BLaER1 (cell line): ENCODE measurements at regions not wholly inside any gene's neighbourhood (a gene's known extent, or its start where the extent isn't known, plus 50 kb on each side); places are given as distances from the start of the nearest gene placed in this dataset.

Experiments used
- H3K27ac ChIP-seq: shearing (Covaris generic); formaldehyde crosslinking; 2 replicates; pipeline ENCODE4 v1.8.1; 2022
- H3K27me3 ChIP-seq: shearing (Covaris generic); formaldehyde crosslinking; 2 replicates; pipeline ENCODE4 v1.8.1; 2022
- H3K36me3 ChIP-seq: shearing (Covaris generic); formaldehyde crosslinking; 2 replicates; pipeline ENCODE4 v1.8.1; 2022
- H3K4me1 ChIP-seq: shearing (Covaris generic); formaldehyde crosslinking; 2 replicates; pipeline ENCODE4 v1.8.1; 2022
- H3K4me2 ChIP-seq: shearing (Covaris generic); formaldehyde crosslinking; 2 replicates; pipeline ENCODE4 v1.8.1; 2022
- H3K4me3 ChIP-seq: shearing (Covaris generic); formaldehyde crosslinking; 2 replicates; pipeline ENCODE4 v1.8.1; 2022
- H3K9ac ChIP-seq: shearing (Covaris generic); formaldehyde crosslinking; 2 replicates; pipeline ENCODE4 v1.8.1; 2022
- H3K9me3 ChIP-seq: shearing (Covaris generic); formaldehyde crosslinking; 2 replicates; pipeline ENCODE4 v1.8.1; 2022
- H4K20me1 ChIP-seq: shearing (Covaris generic); formaldehyde crosslinking; 2 replicates; pipeline ENCODE4 v1.8.1; 2022
- Cebpa-rat ChIP-seq: shearing (Covaris generic); IDR thresholded peaks from 2 replicates; pipeline ENCODE4 v1.8.1; 2022

DNA sequence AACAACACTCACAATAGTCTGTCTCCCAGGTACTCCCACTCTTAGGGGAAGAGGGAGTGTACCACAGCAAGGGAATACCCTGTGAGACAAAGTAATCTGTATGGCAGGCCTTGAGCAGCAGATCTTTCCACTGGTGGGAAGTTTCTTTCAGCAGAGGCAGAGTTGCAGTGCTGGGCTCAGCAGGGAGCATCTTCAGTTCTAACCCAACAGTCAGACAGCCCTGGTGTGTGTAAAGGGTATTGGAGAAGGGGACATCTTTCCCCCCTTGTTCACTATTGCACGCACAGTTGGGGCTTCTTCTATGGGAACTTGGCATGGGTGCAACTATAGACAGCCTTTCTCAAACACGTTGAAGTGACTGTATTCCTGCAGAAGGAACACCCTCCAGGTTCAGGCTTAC, 159.4 kb upstream of the DPT start:
- TF ChIP-seq Cebpa-rat = no peak
- Histone ChIP-seq H3K9ac (no peak overlapping the region), H3K4me1 (no peaks in the 10 kb centered on the region), H3K4me3 (no peak overlapping the region), H3K4me2 (no peak overlapping the region), H4K20me1 (no peaks in the 10 kb centered on the region), H3K9me3 (peaks cover 2% of the 10 kb centered on the region; the same call in 1 of the 2 replicates), H3K36me3 (no peaks in the 10 kb centered on the region), H3K27me3 (no peaks in the 10 kb centered on the region), H3K27ac (no peak overlapping the region)

DNA sequence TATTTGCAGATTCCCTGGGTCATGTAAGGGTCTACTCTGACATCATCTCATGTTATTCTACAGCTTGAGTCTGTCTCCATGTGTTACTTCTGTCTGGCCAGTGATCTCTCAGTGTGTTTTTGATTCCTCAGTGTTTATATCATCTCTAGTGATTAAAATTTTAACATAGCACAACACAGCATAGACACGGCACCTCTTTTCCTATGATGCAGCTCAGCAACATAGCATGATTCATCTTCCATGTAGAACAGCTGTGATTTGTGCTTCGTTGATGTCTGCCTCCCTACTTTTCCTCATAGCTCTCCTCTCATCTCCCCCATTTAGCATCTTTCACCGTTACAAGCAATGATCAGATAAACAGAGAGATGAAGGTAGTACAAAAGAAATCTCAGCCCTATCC, 163.9 kb upstream of the DPT start:
- Histone ChIP-seq H3K4me2 (no peak overlapping the region), H3K36me3 (no peaks in the 10 kb centered on the region), H3K4me1 (no peaks in the 10 kb centered on the region), H3K27ac (no peak overlapping the region), H3K9me3 (no peaks in the 10 kb centered on the region), H3K9ac (no peak overlapping the region), H4K20me1 (no peaks in the 10 kb centered on the region), H3K27me3 (no peaks in the 10 kb centered on the region), H3K4me3 (no peak overlapping the region)
- no peak for TF ChIP-seq Cebpa-rat

DNA sequence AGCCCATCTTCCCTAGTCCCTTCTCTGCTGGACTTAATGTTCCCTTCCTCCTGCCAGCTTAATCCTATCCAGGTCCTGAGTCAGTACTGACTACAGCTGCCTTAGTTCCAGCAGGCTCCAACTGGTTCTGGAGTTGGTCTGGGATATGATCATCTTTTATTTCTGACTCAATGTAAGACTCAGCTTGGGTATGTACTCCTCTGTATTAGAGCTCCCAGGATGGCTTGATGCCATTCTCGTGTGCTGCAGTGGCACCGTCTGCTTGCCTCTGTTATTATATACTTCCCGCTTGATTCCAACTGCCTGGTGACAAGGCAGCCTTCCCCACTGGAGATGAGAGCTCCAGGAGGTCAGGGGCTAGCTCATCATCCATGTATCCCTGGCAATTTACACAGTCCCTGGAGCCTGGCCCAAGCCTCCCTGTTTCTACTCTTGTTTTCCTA, 164.4 kb upstream of the DPT start:
- H3K27me3 ChIP-seq = no peaks in the 10 kb centered on the region
- H3K9me3 ChIP-seq = no peaks in the 10 kb centered on the region
- TF ChIP-seq Cebpa-rat = no peak
- H3K9ac ChIP-seq = no peak overlapping the region
- no peak overlapping the region for H3K4me3 ChIP-seq
- H3K4me2 ChIP-seq = no peak overlapping the region
- H4K20me1 ChIP-seq = no peaks in the 10 kb centered on the region
- no peaks in the 10 kb centered on the region for H3K4me1 ChIP-seq
- no peaks in the 10 kb centered on the region for H3K36me3 ChIP-seq
- H3K27ac ChIP-seq = no peak overlapping the region

DNA sequence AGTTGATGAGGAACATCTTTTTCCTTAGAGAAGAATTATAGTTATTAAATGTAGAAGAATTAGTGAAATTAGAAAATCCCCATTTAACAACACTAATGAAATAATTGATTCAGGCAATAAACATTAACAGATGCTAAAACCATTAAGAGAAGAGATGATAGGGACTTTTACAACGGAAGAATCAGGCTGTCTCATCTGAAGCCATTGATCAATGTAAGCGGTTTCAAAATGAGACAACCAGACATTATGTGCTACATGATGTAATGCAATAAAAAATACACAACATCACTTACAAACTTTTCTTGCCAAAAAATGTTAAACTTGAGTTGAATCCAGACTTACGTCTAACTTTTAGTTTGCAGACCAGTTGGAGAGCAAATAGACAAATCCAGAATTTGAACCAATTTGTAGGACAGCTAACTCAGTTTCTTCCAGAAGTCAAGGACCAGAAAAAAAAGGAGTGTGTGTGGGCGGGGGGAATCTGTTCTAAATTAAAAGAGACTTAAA, 165.4 kb upstream of the DPT start:
- TF ChIP-seq Cebpa-rat = no peak
- no peaks in the 10 kb centered on the region for H3K36me3 ChIP-seq
- no peaks in the 10 kb centered on the region for H3K27me3 ChIP-seq
- H3K9ac ChIP-seq = no peak overlapping the region
- no peaks in the 10 kb centered on the region for H3K4me1 ChIP-seq
- H3K9me3 ChIP-seq = no peaks in the 10 kb centered on the region
- H4K20me1 ChIP-seq = no peaks in the 10 kb centered on the region
- H3K27ac ChIP-seq = no peak overlapping the region
- no peak overlapping the region for H3K4me2 ChIP-seq
- H3K4me3 ChIP-seq = no peak overlapping the region

DNA sequence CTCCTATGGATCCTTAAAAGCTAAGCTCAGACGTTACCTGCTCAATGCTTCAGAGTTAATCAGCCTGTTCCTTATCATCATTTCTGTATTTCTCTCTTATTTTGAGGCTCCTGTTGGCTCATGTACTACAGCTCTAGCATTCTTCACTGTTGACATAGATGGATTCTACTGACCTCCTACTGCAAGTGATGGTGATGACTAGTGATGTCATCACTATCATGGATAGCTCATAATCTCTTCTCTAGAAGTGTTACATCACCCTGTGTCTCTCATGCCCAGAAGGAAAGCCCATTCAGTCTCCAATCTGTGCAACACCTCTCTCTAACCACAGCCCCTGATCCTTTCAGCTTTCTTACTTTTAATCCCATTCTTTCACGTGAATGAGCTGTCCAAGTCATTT, 168.2 kb upstream of the DPT start:
- no peak overlapping the region for H3K27ac ChIP-seq

DNA sequence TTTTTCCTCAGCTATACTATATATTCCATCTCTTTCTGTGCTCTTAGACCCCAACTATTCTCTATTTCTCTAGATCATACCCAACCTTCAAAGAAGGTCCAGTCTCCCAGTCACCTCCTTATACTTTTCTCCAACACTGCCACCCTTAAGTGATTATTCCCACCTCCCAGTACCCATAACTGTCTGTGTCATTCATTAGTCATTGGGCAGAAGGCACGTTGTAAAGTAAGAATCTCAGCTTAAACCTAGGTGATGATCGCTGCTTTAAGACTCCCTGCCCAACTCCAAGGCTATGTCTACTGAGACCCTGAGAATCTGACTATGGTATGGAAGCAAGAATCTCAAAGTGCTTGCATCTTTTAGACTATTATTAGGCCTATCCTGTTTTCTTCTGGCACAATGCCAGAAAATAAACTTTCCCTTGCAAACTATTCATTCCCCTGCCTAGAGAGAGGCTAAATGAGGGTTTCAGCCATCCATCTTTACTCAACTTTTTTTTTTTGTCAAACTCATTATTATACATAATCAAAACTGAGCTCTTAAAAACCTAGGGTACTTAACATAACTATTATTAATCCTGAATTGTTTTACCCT, 174.3 kb upstream of the DPT start:
- no peaks in the 10 kb centered on the region for H3K9me3 ChIP-seq
- H3K4me3 ChIP-seq = no peak overlapping the region
- H4K20me1 ChIP-seq = no peaks in the 10 kb centered on the region
- H3K4me1 ChIP-seq = no peaks in the 10 kb centered on the region
- H3K4me2 ChIP-seq = no peak overlapping the region
- no peaks in the 10 kb centered on the region for H3K36me3 ChIP-seq
- TF ChIP-seq Cebpa-rat = no peak
- no peak overlapping the region for H3K9ac ChIP-seq
- H3K27ac ChIP-seq = no peak overlapping the region
- no peaks in the 10 kb centered on the region for H3K27me3 ChIP-seq

More for the DNA sequence above, 168.2 kb upstream of the DPT start:
- Histone ChIP-seq H3K4me2 (no peak overlapping the region), H3K4me1 (no peaks in the 10 kb centered on the region), H3K9ac (no peak overlapping the region), H3K4me3 (no peak overlapping the region), H3K36me3 (no peaks in the 10 kb centered on the region), H3K9me3 (no peaks in the 10 kb centered on the region), H3K27me3 (no peaks in the 10 kb centered on the region), H4K20me1 (no peaks in the 10 kb centered on the region)
- no peak for TF ChIP-seq Cebpa-rat

DNA sequence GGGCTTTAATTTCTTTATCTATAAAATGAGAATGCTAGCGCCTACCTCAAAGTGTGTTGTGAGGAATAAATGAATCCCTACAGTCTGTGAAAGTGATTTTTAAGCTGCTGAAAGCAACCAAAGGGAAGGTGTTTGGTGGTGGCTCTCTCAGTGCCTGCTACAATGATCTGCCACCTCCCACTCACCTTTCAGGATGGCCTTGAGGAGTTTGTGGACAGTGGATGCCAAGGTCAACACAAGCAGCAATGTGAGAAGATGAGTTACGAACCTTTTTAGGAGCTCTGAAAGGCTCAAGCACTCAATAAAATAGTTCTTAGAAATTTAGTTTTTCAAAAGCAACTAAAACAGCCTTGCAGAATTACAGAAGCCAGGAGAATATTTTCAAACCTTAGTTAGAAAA, 176.6 kb upstream of the DPT start:
- no peaks in the 10 kb centered on the region for H4K20me1 ChIP-seq
- no peak overlapping the region for H3K9ac ChIP-seq
- no peaks in the 10 kb centered on the region for H3K4me1 ChIP-seq
- H3K9me3 ChIP-seq = no peaks in the 10 kb centered on the region
- no peaks in the 10 kb centered on the region for H3K36me3 ChIP-seq
- no peak overlapping the region for H3K4me2 ChIP-seq
- no peak overlapping the region for H3K4me3 ChIP-seq
- no peak overlapping the region for H3K27ac ChIP-seq
- no peak for TF ChIP-seq Cebpa-rat
- no peaks in the 10 kb centered on the region for H3K27me3 ChIP-seq

DNA sequence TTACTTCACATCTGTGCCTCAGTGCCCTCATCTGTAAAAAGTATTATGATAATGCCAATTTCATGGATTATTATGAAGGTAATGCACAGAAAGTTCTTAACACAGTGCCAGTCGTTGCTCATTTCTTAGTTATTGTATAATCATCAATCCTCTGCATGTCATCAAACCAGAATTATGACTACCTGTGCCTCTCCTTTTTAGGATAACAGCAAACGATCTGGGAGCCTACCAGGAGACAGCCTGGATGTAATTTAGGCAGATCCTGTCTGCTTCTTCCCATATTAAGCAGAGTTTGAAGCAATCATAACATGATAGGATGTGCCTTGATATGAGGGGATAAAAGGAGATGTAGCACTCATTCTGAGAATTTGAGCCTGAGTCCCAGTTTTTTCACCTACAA, 177.4 kb upstream of the DPT start:
- no peak overlapping the region for H3K4me2 ChIP-seq

DNA sequence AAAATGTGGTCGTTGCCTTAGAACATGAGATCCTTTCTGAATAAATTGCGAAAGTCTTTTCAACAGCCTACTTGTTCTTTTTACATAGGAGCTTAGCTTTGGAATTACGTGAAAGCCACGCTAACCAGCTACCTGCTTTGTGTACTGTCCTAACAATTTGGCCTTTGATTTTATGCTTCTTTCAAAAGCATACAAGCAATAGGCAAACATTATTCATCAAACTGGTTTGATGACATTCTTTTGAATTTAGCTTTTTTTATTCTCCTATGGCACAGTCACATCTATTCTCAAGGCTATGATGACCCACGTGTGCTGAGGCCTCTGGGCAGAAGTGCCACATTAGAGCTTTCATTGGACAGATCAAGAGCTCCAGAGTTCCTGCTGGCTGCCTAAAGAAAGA, 178.0 kb upstream of the DPT start:
- H3K9me3 ChIP-seq = no peaks in the 10 kb centered on the region
- H4K20me1 ChIP-seq = no peaks in the 10 kb centered on the region
- H3K4me1 ChIP-seq = no peaks in the 10 kb centered on the region
- no peak for TF ChIP-seq Cebpa-rat
- H3K4me3 ChIP-seq = no peak overlapping the region
- no peaks in the 10 kb centered on the region for H3K36me3 ChIP-seq
- no peak overlapping the region for H3K4me2 ChIP-seq
- H3K27me3 ChIP-seq = no peaks in the 10 kb centered on the region
- no peak overlapping the region for H3K9ac ChIP-seq
- no peak overlapping the region for H3K27ac ChIP-seq

More for the DNA sequence above, 177.4 kb upstream of the DPT start:
- Histone ChIP-seq H4K20me1 (no peaks in the 10 kb centered on the region), H3K4me1 (no peaks in the 10 kb centered on the region), H3K27me3 (no peaks in the 10 kb centered on the region), H3K36me3 (no peaks in the 10 kb centered on the region), H3K27ac (no peak overlapping the region), H3K9ac (no peak overlapping the region), H3K9me3 (no peaks in the 10 kb centered on the region), H3K4me3 (no peak overlapping the region)
- TF ChIP-seq Cebpa-rat = no peak

DNA sequence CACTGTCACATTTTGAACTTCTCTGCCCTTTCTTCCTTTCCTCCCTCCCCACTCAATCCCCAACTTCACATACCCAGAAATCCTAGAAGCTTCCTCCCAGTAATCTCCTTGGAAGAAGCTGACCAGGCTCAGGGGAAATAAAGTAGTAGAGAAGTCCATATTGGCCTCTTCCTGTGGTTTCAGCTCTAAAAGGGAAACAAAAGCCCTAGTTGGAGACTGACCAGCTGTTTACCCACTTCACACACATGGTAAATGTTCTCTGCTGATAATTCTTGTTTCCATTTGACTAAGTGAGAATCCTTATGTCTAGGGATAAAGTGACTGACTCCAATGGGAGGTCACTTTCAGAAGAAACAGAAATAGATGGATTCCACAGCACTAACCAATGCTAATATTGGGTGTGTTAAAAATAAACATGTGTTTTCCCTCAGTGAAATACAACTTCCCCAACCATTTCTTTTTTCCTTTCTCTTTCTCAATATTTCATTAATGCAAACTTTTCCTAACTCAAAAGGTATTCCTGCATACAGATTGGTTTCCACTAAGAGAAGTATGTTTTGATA, 178.9 kb upstream of the DPT start:
- H3K9ac ChIP-seq = no peak overlapping the region
- TF ChIP-seq Cebpa-rat = no peak
- H3K4me2 ChIP-seq = no peak overlapping the region
- H3K4me1 ChIP-seq = no peaks in the 10 kb centered on the region
- H3K36me3 ChIP-seq = no peaks in the 10 kb centered on the region
- H3K4me3 ChIP-seq = no peak overlapping the region
- no peak overlapping the region for H3K27ac ChIP-seq
- no peaks in the 10 kb centered on the region for H3K27me3 ChIP-seq
- no peaks in the 10 kb centered on the region for H3K9me3 ChIP-seq
- H4K20me1 ChIP-seq = no peaks in the 10 kb centered on the region

DNA sequence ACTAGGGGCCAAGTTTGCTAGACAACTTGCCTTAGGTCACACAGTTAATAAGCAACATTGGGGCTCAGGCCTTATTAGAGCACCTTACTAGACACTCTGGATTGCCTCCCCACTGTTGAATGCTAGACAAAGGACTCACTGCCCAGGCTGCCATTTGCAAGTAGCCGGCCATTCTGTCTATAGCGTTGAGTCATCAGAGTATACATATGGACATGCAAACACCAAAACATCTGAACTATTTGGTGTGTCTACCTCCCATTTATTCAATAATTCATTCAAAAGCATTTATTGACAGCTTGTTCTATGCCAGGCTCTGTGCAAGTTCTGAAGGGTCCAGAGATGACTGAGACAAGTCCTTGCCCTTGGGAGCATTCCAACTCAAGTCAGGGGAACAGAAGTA, 181.4 kb upstream of the DPT start:
- no peak overlapping the region for H3K9ac ChIP-seq
- no peaks in the 10 kb centered on the region for H3K9me3 ChIP-seq
- no peaks in the 10 kb centered on the region for H4K20me1 ChIP-seq
- no peaks in the 10 kb centered on the region for H3K4me1 ChIP-seq
- no peak overlapping the region for H3K4me2 ChIP-seq
- TF ChIP-seq Cebpa-rat = no peak
- H3K4me3 ChIP-seq = no peak overlapping the region
- no peaks in the 10 kb centered on the region for H3K27me3 ChIP-seq
- no peaks in the 10 kb centered on the region for H3K36me3 ChIP-seq
- no peak overlapping the region for H3K27ac ChIP-seq
